GM18505 (cell line): ENCODE measurements at regions not wholly inside any gene's neighbourhood (a gene's known extent, or its start where the extent isn't known, plus 50 kb on each side); places are given as distances from the start of the nearest gene placed in this dataset.

Experiments
- ATAC-seq: cut with Tn5 transposase; IDR thresholded peaks from one replicate; pipeline ENCODE4 v1.9.1; 2021; ENCODE audit not compliant: unreplicated experiment
- POLR2A ChIP-seq: IDR thresholded peaks from 4 replicates; pipeline ENCODE4 v1.6.1; 2011; ENCODE audit warnings: borderline replicate concordance; ENCODE audit not compliant: insufficient read depth, insufficient read length; ENCODE audit errors: extremely low read depth

DNA sequence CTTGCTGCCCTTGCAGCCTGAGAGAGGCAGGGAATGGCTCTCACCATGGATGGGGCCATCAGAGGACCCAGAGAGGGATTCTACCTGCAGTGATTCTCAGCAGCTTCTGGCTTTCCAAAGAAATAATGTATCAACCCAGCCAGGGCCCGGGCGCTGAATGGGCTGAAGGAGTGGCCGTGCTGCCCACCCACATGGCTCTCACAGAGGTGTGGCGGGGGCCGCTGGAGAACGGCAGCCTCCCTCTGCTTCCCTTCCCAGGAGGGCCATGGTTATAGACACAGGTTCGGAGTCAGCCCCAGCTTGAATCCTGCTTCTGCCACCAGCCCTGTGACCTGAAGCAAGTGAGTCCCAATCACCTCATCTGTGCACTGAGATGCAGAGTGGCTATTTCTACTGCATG is 82.7 kb downstream of the THAP12 start:
- no peak for TF ChIP-seq POLR2A
- ATAC-seq, result no peak

DNA sequence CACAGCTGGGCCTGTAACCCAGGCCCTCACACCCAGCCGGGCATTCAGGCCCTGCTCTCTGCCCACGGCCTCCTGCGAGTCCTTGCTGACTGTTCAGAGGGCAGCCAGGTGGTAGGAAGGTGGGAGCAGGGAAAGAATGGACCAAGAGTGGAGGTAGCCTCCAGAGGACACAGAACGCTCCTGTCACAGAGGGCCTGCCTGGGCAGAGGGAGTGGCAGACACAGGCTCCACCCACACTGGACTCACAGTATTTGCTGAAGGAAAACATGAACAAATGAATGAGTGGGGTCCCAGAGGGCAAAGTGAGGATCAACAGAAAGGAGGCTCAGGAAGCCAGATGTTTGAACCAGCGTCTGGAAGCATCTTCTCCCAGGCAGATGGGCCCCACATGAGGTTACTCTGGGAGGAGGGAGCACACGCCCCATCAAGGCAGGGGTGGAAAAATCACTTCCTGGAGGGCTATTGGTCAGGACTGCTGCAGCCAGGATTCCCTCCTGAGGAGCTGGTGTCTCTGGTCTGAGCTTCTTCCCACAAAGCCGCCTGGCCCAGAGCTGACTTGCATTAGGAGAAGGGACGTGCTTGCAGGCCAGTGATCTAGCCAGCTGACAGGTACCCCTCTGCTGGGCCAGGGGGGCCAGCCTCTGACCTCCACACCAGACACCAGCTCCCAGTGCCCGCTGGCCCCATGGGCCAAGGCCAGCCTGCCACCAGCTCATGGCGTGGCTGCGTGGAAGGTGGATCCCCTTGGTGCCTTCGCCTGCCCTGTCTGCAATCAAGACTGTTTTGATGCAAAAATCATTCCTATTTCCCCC is 84.0 kb downstream of the THAP12 start:
- no peak for TF ChIP-seq POLR2A
- no peak for ATAC-seq

DNA sequence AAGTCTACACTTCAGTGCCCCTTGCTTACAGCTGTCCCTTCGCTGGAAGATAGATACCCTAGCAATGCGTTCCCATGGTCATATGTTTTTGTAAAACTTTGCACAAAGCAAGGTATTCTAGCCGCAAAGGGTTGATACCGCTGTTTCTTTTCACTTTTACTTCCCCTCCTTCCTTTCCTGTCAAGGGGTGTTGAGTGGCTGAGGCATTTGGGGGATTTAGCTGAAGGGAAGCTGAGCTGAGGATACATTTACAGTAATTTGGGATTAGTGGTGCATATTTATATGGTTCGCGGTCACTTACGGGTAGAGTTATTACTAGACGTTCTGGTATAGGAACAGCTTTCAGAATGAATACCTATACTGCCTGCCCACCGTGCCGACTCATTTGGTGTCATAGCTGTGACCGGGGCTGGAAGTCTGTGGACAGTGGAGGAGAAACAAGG is 86.9 kb upstream of the WNT11 start:
- TF ChIP-seq POLR2A, result no peak
- ATAC-seq, result no peak

- no peak for TF ChIP-seq POLR2A
- no peak for ATAC-seq
These were observed 86.4 kb upstream of the WNT11 start for GRCh38 chr11:76292583-76293188.

DNA sequence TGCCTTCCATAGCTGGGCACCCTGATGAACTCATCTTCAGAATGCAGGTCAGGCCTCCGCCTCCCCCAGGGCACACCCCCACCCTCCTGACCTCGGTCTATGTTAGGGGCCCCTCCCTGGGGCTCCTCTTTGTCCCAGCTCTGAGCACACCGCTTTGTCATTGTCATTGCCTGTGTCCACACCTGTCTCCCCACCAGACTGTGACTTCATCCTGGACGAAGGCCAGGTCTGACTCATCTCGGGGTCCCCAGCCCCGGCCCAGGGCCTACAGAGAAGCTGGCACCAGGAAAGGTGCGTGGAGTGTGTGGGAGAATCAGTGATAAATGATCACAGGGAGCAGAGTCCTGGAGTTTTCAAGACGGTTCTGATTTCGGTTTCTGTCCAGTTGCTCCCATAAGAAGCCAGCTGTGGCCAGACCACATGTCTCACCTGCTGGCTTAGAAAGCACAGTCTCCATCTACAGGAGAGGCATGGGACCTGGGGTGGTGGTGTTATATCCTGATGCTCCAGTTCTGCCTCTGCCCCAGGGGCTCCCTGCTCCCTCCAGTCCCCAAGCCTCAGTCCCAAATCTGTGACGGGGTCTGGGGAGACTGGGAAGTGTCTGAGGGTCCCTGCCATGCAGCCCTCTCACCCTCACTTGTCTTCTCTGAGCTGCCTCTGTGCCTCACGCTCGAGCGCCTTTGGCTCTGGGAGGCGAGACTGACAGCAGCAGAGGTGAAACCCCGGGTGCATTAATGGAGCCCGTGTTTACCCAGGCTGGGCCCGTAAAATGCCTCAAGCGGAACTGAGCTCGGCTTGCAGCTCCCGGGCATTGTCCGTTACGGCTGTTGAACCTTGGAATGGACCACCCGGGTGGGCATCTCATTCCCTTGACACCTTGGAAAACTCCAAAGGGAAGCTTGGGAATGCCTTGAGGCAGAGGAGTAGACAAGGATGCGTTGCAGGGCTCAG is 85.5 kb upstream of the WNT11 start:
- TF ChIP-seq POLR2A, result no peak
- peak; percentile 41 for ATAC-seq

DNA sequence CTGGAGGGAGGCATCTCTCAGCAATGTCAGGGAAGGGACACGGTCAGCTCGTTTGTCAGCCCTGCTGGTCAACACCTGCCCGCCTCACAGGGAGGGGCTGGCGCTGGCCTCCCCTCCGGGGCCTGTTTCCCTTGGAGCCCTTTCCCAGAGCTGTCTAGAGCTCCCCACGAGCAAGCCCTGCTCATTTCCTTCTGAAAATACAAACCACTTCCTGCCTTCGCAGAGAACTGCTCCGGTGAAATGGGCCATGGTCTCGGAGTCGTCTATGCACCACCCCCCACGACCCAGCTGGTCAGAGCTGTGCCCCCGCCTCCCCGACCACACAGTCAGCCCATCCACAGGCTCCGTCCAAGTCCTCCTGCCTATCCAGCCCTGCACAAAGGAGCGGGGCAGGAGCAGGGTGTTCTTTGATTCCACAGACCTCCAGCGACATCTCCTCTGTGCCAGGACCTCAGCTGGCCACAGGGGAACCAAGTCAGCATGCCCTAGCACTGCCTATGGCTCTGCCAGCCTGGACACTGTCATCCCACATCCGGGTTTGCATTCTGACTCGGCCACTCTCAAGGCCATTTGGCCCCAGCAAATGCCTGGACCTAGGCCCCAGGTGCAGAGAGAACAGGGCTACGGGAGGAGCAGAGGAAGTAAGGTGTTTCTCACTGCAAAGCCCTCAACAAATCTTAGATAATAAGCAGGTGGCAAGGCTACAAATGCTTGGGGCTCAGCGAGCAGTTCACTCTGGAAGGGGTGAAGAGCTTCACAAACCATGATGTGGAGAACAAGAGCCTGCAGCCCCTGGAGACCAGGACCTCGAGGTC is 82.1 kb upstream of the WNT11 start:
- no peak for TF ChIP-seq POLR2A

DNA sequence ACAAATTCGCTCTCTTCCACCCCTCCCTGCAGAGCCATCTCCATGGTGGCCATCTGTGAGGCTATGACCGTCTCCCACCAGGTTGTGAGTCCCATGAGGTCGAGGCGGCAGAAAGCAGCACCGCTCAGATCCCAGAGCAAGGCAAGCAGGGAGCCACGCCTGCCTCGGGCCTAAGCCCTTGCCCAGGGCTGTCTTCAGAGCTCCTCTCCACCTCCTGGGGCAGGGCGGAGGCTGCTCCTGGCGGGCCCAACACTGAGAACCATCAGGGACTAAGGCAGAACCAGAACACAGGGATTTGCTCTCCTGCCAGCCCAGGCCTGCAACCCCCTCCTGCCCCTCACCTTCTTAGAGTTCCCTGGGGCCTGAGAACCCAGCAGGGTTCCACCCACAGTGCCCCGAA is 80.9 kb upstream of the WNT11 start:
- no peak for TF ChIP-seq POLR2A
- no peak for ATAC-seq

More for the DNA sequence above, 82.1 kb upstream of the WNT11 start:
- no peak for ATAC-seq

GRCh38 chr11:76285397-76286104 is 79.2 kb upstream of the WNT11 start:
- no peak for ATAC-seq

GRCh38 chr11:76284161-76284560 is 77.9 kb upstream of the WNT11 start:
- TF ChIP-seq POLR2A, result no peak
- ATAC-seq, result no peak

More at GRCh38 chr11:76285397-76286104, 79.2 kb upstream of the WNT11 start:
- TF ChIP-seq POLR2A, result no peak

GRCh38 chr11:76282811-76283595 is 76.7 kb upstream of the WNT11 start:
- no peak for TF ChIP-seq POLR2A
- no peak for ATAC-seq

DNA sequence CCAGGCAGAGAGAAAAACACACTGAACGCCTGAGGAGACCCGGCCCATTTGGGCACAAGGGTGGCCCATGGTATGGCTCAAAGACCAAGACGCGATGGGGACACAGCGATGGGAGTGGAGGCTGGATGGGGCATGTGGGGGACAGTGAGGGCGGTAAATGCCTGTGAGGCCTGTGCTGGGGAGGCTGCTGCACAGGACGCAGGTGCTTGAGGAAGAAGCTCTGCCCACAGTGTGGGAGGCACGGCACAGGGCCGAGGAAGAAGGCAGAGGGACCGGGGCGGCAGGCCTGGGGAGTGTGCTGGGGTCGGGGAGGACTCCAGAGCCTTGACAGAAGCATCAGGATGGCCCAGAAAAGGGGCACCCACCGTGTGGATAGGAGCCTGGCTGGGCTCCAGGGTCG is 75.9 kb upstream of the WNT11 start:
- no peak for ATAC-seq

More for the DNA sequence above, 75.9 kb upstream of the WNT11 start:
- TF ChIP-seq POLR2A, result no peak
